ENCODE measurements at regions not wholly inside any gene's neighbourhood (a gene's known extent, or its start where the extent isn't known, plus 50 kb on each side); places are given as distances from the start of the nearest gene placed in this dataset.

GRCh38 chr18:39375066-39375465 lies 1809.5 kb upstream of the CELF4 start:
- TF ChIP-seq CTCF (IDR thresholded peaks at IDR 0.05) (no peak), POLR2A (IDR thresholded peaks at IDR 0.05) (no peak), EP300 (IDR thresholded peaks at IDR 0.05) (no peak)
